HepG2 (cell line): ENCODE measurements at regions not wholly inside any gene's neighbourhood (a gene's known extent, or its start where the extent isn't known, plus 50 kb on each side); places are given as distances from the start of the nearest gene placed in this dataset.

Source experiments
- CHCHD3 ChIP-seq: sonication (generic); formaldehyde crosslinking; IDR thresholded peaks from 2 replicates; pipeline ENCODE4 v1.8.0; 2022; ENCODE audit warnings: mild to moderate bottlenecking, missing genetic modification reagents, moderate library complexity
- DMAP1 ChIP-seq: IDR thresholded peaks from 2 replicates; pipeline ENCODE4 v1.6.1; 2016
- E2F5 ChIP-seq: sonication (generic); formaldehyde crosslinking; conservative IDR thresholded peaks from 2 replicates; pipeline ENCODE4 v1.4.0; 2020; ENCODE audit warnings: missing genetic modification reagents
- ISL2 ChIP-seq: sonication (generic); formaldehyde crosslinking; IDR thresholded peaks from 2 replicates; pipeline ENCODE4 v1.5.0; 2020; ENCODE audit warnings: missing genetic modification reagents
- KLF15 ChIP-seq: sonication (generic); formaldehyde crosslinking; IDR thresholded peaks from 2 replicates; pipeline ENCODE4 v1.8.1; 2023; ENCODE audit warnings: borderline replicate concordance, mild to moderate bottlenecking, inconsistent platforms, missing genetic modification reagents, mixed read lengths
- MEIS2 ChIP-seq: sonication (generic); formaldehyde crosslinking; IDR thresholded peaks from 2 replicates; pipeline ENCODE4 v1.9.0; 2021; ENCODE audit warnings: mild to moderate bottlenecking, missing genetic modification reagents
- MLLT10 ChIP-seq: sonication (generic); formaldehyde crosslinking; IDR thresholded peaks from 2 replicates; pipeline ENCODE4 v1.4.0; 2020; ENCODE audit warnings: missing genetic modification reagents
- PAWR ChIP-seq: sonication (generic); formaldehyde crosslinking; IDR thresholded peaks from 2 replicates; pipeline ENCODE4 v1.4.0; 2020; ENCODE audit warnings: missing genetic modification reagents, mild to moderate bottlenecking, borderline replicate concordance
- TGIF2 ChIP-seq: IDR thresholded peaks from 2 replicates; pipeline ENCODE4 v1.6.1; 2016; ENCODE audit warnings: control low read depth, missing compliant biosample characterization
- THRA ChIP-seq: sonication (generic); formaldehyde crosslinking; IDR thresholded peaks from 2 replicates; pipeline ENCODE4 v1.4.0; 2020; ENCODE audit warnings: missing genetic modification reagents, borderline replicate concordance
- ZBTB40 ChIP-seq, 2 experiments: fragments of 450-650 bp in 1 of 2; sonication (generic) in 1 of 2; formaldehyde crosslinking in 1 of 2; IDR thresholded peaks; 2 replicates each; pipeline versions ENCODE4 v1.6.1 to v1.8.0; 2016 to 2022; ENCODE audit warnings: antibody characterized with exemption in 1 of 2, mild to moderate bottlenecking in 1 of 2, missing genetic modification reagents in 1 of 2
- ZNF230 ChIP-seq: sonication (generic); formaldehyde crosslinking; IDR thresholded peaks from 2 replicates; pipeline ENCODE4 v1.4.0; 2020; ENCODE audit warnings: mild to moderate bottlenecking, missing genetic modification reagents
- ZNF354B ChIP-seq: sonication (generic); formaldehyde crosslinking; IDR thresholded peaks from 2 replicates; pipeline ENCODE4 v1.8.0; 2022; ENCODE audit warnings: mild to moderate bottlenecking, missing genetic modification reagents
- ZNF367 ChIP-seq: sonication (generic); formaldehyde crosslinking; IDR thresholded peaks from 2 replicates; pipeline ENCODE4 v1.4.0; 2020; ENCODE audit warnings: missing genetic modification reagents, borderline replicate concordance
- ZNF557 ChIP-seq: sonication (generic); formaldehyde crosslinking; IDR thresholded peaks from 2 replicates; pipeline ENCODE4 v1.4.0; 2020; ENCODE audit warnings: missing genetic modification reagents
- ZNF691 ChIP-seq: sonication (generic); formaldehyde crosslinking; IDR thresholded peaks from 2 replicates; pipeline ENCODE4 v1.4.0; 2020; ENCODE audit warnings: missing genetic modification reagents, low read depth, mild to moderate bottlenecking, borderline replicate concordance

GRCh38 chr15:62389885-62390790, 225.1 kb upstream of the C2CD4B start, which contains the start of gene TLN2 (continued):
- TF ChIP-seq ZBTB40 (IDR thresholded peaks at IDR 0.05) (no peak), ZBTB40 (CRISPR knock-in tag; IDR thresholded peaks at IDR 0.05) (0 out of 2 replicates have a peak, but pooled peaks have one; percentile 54), ZNF354B (no peak), ZNF367 (CRISPR knock-in tag) (no peak; the same call in 1 of the 2 replicates), DMAP1 (0 out of 2 replicates have a peak, but pooled peaks have one; percentile 53), ISL2 (peak; percentile 45; the same call in 1 of the 2 replicates), PAWR (CRISPR knock-in tag) (no peak), ZNF691 (peak; percentile 25; the same call in 1 of the 2 replicates), MEIS2 (CRISPR knock-in tag) (peak; percentile 65; the same call in 1 of the 2 replicates), MLLT10 (CRISPR knock-in tag) (no peak), E2F5 (CRISPR knock-in tag) (0 out of 2 replicates have a peak, but pooled peaks have one; percentile 67), THRA (no peak), ZNF557 (CRISPR knock-in tag) (no peak), KLF15 (CRISPR knock-in tag) (no peak), TGIF2 (peak; percentile 40; the same call in 1 of the 2 replicates), ZNF230 (0 out of 2 replicates have a peak, but pooled peaks have one; percentile 29), CHCHD3 (CRISPR knock-in tag) (0 out of 2 replicates have a peak, but pooled peaks have one; percentile 71)
